Adipocyte (in vitro differentiated cells): ENCODE measurements at regions not wholly inside any gene's neighbourhood (a gene's known extent, or its start where the extent isn't known, plus 50 kb on each side); places are given as distances from the start of the nearest gene placed in this dataset.

Source experiments
- DNase-seq: peaks from one replicate; pipeline ENCODE4 v3.0.0-alpha.2; 2015; ENCODE audit warnings: low read depth
- H3K27me3 ChIP-seq: replicated peaks from 2 replicates; pipeline ENCODE4 v1.7.0; 2013; ENCODE audit warnings: mild to moderate bottlenecking, low read length, moderate library complexity; ENCODE audit not compliant: control insufficient read depth, insufficient read depth
- H3K36me3 ChIP-seq: 2 replicates; pipeline ENCODE4 v1.7.0; 2013; ENCODE audit warnings: low read length, mild to moderate bottlenecking, moderate library complexity; ENCODE audit not compliant: control insufficient read depth, insufficient read depth, severe bottlenecking
- H3K4me1 ChIP-seq: 2 replicates; pipeline ENCODE4 v1.7.0; 2013; ENCODE audit warnings: mild to moderate bottlenecking, low read length, moderate library complexity; ENCODE audit not compliant: control insufficient read depth, insufficient read depth
- H3K4me3 ChIP-seq: 2 replicates; pipeline ENCODE4 v1.7.0; 2013; ENCODE audit warnings: mild to moderate bottlenecking, low read length, moderate library complexity
- H3K9ac ChIP-seq: 2 replicates; pipeline ENCODE4 v1.7.0; 2013; ENCODE audit warnings: mild to moderate bottlenecking, low read length, moderate library complexity
- H3K9me3 ChIP-seq: 2 replicates; pipeline ENCODE4 v1.7.0; 2013; ENCODE audit warnings: mild to moderate bottlenecking, low read length, moderate library complexity; ENCODE audit not compliant: control insufficient read depth

DNA sequence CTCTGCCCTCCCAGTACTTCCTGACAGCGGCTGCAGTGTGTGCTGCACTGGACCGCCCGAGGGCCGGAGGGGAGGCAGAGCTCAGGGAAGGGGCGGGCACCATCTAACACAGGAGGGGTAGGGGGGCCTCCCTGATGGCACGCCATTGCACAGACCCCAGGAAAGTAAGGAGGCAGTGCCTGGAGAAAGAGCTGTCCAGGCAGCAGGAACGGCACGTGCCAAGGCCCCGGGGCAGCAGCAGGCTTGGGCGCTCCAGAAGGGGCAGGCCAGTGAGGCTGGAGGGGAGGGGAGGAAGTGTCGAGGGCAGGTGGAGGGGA is 110.7 kb downstream of the CRYAA start:
- no peaks in the 10 kb centered on the region for H3K4me1 ChIP-seq
- no peaks in the 10 kb centered on the region for H3K36me3 ChIP-seq
- H3K9ac ChIP-seq = no peak overlapping the region
- H3K4me3 ChIP-seq = no peak overlapping the region
- H3K27me3 ChIP-seq = peaks cover 48% of the 10 kb centered on the region
- peaks cover 6% of the 10 kb centered on the region for H3K9me3 ChIP-seq
- no peak for DNase-seq

- H3K4me3 ChIP-seq = no peak overlapping the region
- no peak overlapping the region for H3K9ac ChIP-seq
- peaks cover under 1% of the 10 kb centered on the region for H3K9me3 ChIP-seq
- no peaks in the 10 kb centered on the region for H3K36me3 ChIP-seq
- H3K27me3 ChIP-seq = peaks cover 53% of the 10 kb centered on the region
- no peak for DNase-seq
- no peaks in the 10 kb centered on the region for H3K4me1 ChIP-seq
Measured at GRCh38 chr21:43278766-43279577, 110.2 kb downstream of the CRYAA start.

GRCh38 chr21:43278359-43278758 is 109.6 kb downstream of the CRYAA start:
- DNase-seq = no peak
- H3K4me1 ChIP-seq = no peaks in the 10 kb centered on the region
- H3K9me3 ChIP-seq = no peaks in the 10 kb centered on the region
- no peaks in the 10 kb centered on the region for H3K36me3 ChIP-seq
- peaks cover 59% of the 10 kb centered on the region for H3K27me3 ChIP-seq
- no peak overlapping the region for H3K4me3 ChIP-seq
- no peak overlapping the region for H3K9ac ChIP-seq

GRCh38 chr21:43277481-43278351 is 108.9 kb downstream of the CRYAA start:
- DNase-seq = no peak
- Histone ChIP-seq H3K9ac (no peak overlapping the region), H3K4me1 (no peaks in the 10 kb centered on the region), H3K4me3 (no peak overlapping the region), H3K27me3 (peaks cover 66% of the 10 kb centered on the region), H3K36me3 (no peaks in the 10 kb centered on the region), H3K9me3 (no peaks in the 10 kb centered on the region)

GRCh38 chr21:43276811-43277210 is 108.0 kb downstream of the CRYAA start:
- Histone ChIP-seq H3K9ac (no peak overlapping the region), H3K27me3 (peaks cover 66% of the 10 kb centered on the region), H3K36me3 (no peaks in the 10 kb centered on the region), H3K9me3 (no peaks in the 10 kb centered on the region), H3K4me3 (no peak overlapping the region), H3K4me1 (no peaks in the 10 kb centered on the region)
- DNase-seq = no peak

GRCh38 chr21:43275421-43276211 is 106.8 kb downstream of the CRYAA start:
- no peaks in the 10 kb centered on the region for H3K9me3 ChIP-seq
- no peak overlapping the region for H3K4me3 ChIP-seq
- no peaks in the 10 kb centered on the region for H3K4me1 ChIP-seq
- H3K36me3 ChIP-seq = no peaks in the 10 kb centered on the region
- no peak overlapping the region for H3K9ac ChIP-seq
- H3K27me3 ChIP-seq = peaks cover 73% of the 10 kb centered on the region
- DNase-seq = no peak

- Histone ChIP-seq H3K36me3 (no peaks in the 10 kb centered on the region), H3K9ac (no peak overlapping the region), H3K4me3 (no peak overlapping the region), H3K4me1 (no peaks in the 10 kb centered on the region), H3K27me3 (peaks cover 79% of the 10 kb centered on the region), H3K9me3 (no peaks in the 10 kb centered on the region)
- DNase-seq = no peak
Measured at GRCh38 chr21:43274946-43275310, 106.1 kb downstream of the CRYAA start.

DNA sequence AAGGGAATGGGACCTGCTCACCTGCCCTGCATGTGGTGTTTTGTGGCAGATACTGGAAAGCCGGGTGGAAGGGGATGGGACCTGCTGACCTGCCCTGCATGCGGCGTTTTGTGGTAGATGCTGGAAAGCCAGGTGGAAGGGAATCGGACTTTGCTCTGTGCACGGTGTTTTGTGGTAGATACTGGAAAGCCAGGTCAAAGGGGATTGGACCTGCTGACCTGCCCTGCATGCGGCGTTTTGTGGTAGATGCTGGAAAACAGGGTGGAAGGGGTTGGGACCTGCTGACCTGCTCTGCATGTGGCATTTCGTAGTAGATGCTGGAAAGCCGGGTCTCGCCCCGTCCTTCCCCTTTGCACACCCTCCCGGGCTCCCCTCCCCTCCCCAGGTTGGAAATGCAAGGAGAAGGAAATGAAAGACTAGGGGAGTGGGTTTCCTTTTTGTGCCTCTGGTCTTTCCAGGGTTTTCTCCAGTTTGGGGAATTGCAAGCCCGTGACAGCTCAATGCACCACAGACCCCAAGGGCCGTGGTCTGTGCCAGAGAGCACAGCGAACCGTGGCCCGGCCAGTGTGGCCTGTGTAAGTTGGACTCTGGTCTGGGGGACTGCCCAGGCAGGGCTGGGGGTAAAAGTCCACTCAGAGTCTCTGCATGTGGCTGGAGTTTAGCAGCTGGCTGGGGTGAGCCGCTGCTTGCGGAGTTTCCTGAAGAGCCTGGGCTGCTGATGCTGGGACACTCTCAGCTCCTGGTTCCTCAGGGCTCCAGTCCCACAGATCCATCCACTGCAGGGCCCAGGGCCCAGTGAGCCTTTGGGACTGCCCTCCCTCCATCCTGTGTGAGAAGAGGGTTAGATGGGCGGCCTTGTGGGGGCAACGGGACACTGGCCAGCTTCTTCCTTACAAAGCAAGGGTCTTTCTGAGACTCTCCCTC is 105.5 kb downstream of the CRYAA start:
- no peak overlapping the region for H3K9ac ChIP-seq
- DNase-seq = no peak
- H3K4me1 ChIP-seq = no peaks in the 10 kb centered on the region
- H3K27me3 ChIP-seq = peaks cover 79% of the 10 kb centered on the region
- no peaks in the 10 kb centered on the region for H3K9me3 ChIP-seq
- no peak overlapping the region for H3K4me3 ChIP-seq
- no peaks in the 10 kb centered on the region for H3K36me3 ChIP-seq

DNA sequence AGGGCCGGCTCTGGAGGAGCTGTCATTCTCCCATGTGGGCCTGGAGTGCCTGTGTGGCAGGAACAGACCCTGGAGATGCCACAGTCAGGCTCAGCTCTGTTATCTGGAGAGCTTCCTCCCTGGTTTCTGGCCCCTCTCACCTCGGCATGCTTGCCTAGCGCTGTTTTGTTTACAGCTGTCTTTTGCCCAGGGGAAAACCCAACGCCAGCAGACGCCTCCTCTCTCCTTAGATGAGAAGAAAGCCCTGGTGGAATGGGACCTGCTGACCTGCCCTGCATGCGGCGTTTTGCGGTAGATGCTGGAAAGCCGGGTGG is 104.9 kb downstream of the CRYAA start:
- H3K4me1 ChIP-seq = no peaks in the 10 kb centered on the region
- no peaks in the 10 kb centered on the region for H3K36me3 ChIP-seq
- H3K9ac ChIP-seq = no peak overlapping the region
- H3K9me3 ChIP-seq = no peaks in the 10 kb centered on the region
- no peak overlapping the region for H3K4me3 ChIP-seq
- peaks cover 77% of the 10 kb centered on the region for H3K27me3 ChIP-seq
- DNase-seq = no peak

DNA sequence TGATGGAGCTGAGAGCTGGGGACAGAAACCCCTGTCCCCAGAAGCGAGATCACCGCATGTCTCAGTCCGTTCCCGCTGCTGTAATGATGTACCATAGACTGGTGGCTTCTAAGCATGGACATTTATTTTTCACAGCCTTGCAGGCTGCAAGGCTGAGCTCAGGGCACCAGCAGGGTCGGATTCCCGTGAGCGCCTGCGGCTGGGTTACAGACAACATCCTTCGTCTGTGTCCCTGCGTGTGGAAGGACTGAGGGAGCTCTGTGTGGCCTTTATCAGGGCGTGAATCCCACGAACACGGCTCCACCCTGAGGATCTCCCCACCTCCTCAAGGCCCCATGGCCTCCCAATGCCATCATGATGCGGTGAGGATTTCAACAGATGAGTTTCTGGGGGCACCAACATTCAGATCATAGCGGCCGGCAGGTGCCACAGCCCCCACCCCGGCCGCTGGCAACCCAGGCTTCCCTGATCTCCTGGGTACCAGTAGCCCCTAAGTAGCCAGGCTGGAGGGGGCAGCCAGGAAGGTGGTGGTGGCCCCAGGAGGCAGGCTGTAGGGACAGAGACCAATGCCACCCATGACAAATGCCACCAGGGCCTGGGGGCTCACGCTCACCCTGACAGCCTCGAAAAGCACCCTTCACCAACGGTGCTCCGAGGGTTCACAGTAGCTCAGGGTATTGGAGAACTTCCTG is 104.4 kb downstream of the CRYAA start:
- Histone ChIP-seq H3K27me3 (peaks cover 75% of the 10 kb centered on the region), H3K4me1 (peaks cover 2% of the 10 kb centered on the region), H3K4me3 (no peak overlapping the region), H3K9ac (no peak overlapping the region), H3K36me3 (no peaks in the 10 kb centered on the region), H3K9me3 (no peaks in the 10 kb centered on the region)
- no peak for DNase-seq
